MM.1S (cell line): ENCODE measurements at regions not wholly inside any gene's neighbourhood (a gene's known extent, or its start where the extent isn't known, plus 50 kb on each side); places are given as distances from the start of the nearest gene placed in this dataset.

Experiments used
- DNase-seq: peaks from one replicate; pipeline ENCODE4 v3.0.0-alpha.2; 2015
- H2AFZ ChIP-seq: fragments of 300-600 bp; sonication (generic); 2 replicates; pipeline ENCODE4 v1.6.0; 2016; ENCODE audit warnings: antibody characterized with exemption, low read length
- H3F3A ChIP-seq: fragments of 300-600 bp; sonication (generic); 2 replicates; pipeline ENCODE4 v1.6.1; 2016; ENCODE audit warnings: mild to moderate bottlenecking, antibody characterized with exemption, low read length, moderate library complexity, mixed read lengths; ENCODE audit not compliant: insufficient read depth
- H3K27ac ChIP-seq: fragments of 300-600 bp; sonication (generic); 2 replicates; pipeline ENCODE4 v1.5.1; 2016; ENCODE audit warnings: mild to moderate bottlenecking, low read length
- H3K27me3 ChIP-seq: fragments of 300-600 bp; sonication (generic); replicated peaks from 2 replicates; pipeline ENCODE4 v1.6.0; 2016; ENCODE audit warnings: low read length; ENCODE audit not compliant: insufficient read depth
- H3K36me3 ChIP-seq: fragments of 300-600 bp; sonication (generic); replicated peaks from 2 replicates; pipeline ENCODE4 v1.6.1; 2016; ENCODE audit warnings: mild to moderate bottlenecking, low read length, mixed read lengths; ENCODE audit not compliant: insufficient read depth
- H3K4me1 ChIP-seq: fragments of 300-600 bp; sonication (generic); 2 replicates; pipeline ENCODE4 v1.6.1; 2016; ENCODE audit warnings: low read length, mixed read lengths
- H3K4me2 ChIP-seq: fragments of 300-600 bp; sonication (generic); 2 replicates; pipeline ENCODE4 v1.6.0; 2016; ENCODE audit warnings: low read depth, low read length
- H3K4me3 ChIP-seq: fragments of 300-600 bp; sonication (generic); 2 replicates; pipeline ENCODE4 v1.5.1; 2016; ENCODE audit warnings: low read length, mixed read lengths
- H3K79me2 ChIP-seq: fragments of 300-600 bp; sonication (generic); 2 replicates; pipeline ENCODE4 v1.6.1; 2016; ENCODE audit warnings: mixed run types, low read length, mixed read lengths
- H3K9ac ChIP-seq: fragments of 300-600 bp; sonication (generic); 2 replicates; pipeline ENCODE4 v1.6.1; 2016; ENCODE audit warnings: low read length, mixed read lengths
- H3K9me2 ChIP-seq: fragments of 300-600 bp; sonication (generic); replicated peaks from 2 replicates; pipeline ENCODE4 v1.6.1; 2016; ENCODE audit warnings: mild to moderate bottlenecking, low read length, mixed read lengths; ENCODE audit not compliant: insufficient read depth
- H3K9me3 ChIP-seq: fragments of 300-600 bp; sonication (generic); replicated peaks from 2 replicates; pipeline ENCODE4 v1.6.1; 2016; ENCODE audit warnings: mild to moderate bottlenecking, low read length, mixed read lengths; ENCODE audit not compliant: insufficient read depth
- H4K20me1 ChIP-seq: fragments of 300-600 bp; sonication (generic); 2 replicates; pipeline ENCODE4 v1.6.1; 2016; ENCODE audit warnings: mild to moderate bottlenecking, low read length, moderate library complexity, mixed read lengths; ENCODE audit not compliant: insufficient read depth
- EZH2 ChIP-seq: fragments of 300-600 bp; sonication (generic); optimal IDR thresholded peaks from 2 replicates; pipeline ENCODE3; 2017; ENCODE audit warnings: low read depth, mild to moderate bottlenecking, antibody characterized with exemption, low read length, mixed read lengths
- EZH2phosphoT487 ChIP-seq: fragments of 300-600 bp; sonication (generic); IDR thresholded peaks from 2 replicates; pipeline ENCODE4 v1.6.1; 2018; ENCODE audit warnings: antibody characterized with exemption, low read length
- TF ChIP-seq, protein P1 (sequence below): fragments of 300-600 bp; sonication (generic); IDR thresholded peaks from 2 replicates; pipeline ENCODE4 v1.5.1; 2016; ENCODE audit warnings: antibody characterized with exemption, low read length, mixed read lengths

DNA sequence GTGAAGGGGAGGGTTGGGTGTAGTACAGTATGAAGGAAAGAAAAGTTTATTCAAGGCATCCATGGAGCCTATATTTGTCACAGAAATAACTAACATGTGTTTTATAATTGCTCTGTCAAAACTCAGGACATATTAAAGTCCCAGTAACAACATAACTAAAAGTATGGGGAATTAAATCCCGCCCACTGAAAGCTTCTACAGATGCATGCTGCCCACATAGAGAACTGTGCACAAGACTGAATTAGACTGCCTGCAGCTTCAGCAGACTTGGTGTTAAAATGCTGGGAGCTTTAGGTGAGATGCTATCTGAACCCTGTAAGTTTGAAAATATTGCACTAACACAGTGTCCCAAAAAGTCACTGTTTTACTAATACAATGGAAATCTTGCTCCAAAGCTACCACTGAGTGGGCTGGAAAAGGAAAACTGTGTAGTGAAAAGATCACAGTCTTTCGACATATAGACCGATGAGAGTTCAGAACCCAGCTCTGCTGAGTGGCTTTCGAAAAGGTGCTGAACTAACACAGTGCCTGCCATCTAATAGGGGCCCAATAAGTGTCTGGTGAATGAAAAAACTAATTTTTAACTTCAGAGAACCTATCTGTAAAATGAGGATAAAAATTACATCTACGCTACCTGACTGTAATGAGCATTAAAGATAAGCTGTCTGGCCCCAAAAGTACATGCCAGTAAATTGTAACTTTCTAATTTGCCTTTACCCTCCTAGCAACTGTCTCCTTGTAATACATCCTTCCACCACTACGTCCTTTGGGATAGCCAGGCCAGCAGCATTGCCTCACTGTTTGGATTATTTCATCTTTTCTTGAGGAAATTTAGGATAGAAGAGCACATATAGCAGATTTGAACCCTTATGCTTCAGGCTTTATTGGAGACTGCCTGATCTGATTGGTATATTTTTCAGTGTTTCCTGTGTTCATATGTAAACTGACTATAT, 237.6 kb downstream of the BCAT1 start:
- Histone ChIP-seq H3K4me3 (no peak overlapping the region), H3K27ac (no peak overlapping the region), H3K27me3 (no peaks in the 10 kb centered on the region), H2AFZ (no peak overlapping the region), H3K79me2 (no peaks in the 10 kb centered on the region), H3K9ac (no peak overlapping the region), H3F3A (no peaks in the 10 kb centered on the region), H3K9me2 (no peaks in the 10 kb centered on the region), H3K4me2 (no peak overlapping the region), H4K20me1 (no peaks in the 10 kb centered on the region), H3K36me3 (no peaks in the 10 kb centered on the region), H3K4me1 (peaks cover 8% of the 10 kb centered on the region), H3K9me3 (no peaks in the 10 kb centered on the region)
- DNase-seq, result no peak
- TF ChIP-seq EZH2phosphoT487 (no peak), EZH2 (no peak)
- TF ChIP-seq, protein P1, sequence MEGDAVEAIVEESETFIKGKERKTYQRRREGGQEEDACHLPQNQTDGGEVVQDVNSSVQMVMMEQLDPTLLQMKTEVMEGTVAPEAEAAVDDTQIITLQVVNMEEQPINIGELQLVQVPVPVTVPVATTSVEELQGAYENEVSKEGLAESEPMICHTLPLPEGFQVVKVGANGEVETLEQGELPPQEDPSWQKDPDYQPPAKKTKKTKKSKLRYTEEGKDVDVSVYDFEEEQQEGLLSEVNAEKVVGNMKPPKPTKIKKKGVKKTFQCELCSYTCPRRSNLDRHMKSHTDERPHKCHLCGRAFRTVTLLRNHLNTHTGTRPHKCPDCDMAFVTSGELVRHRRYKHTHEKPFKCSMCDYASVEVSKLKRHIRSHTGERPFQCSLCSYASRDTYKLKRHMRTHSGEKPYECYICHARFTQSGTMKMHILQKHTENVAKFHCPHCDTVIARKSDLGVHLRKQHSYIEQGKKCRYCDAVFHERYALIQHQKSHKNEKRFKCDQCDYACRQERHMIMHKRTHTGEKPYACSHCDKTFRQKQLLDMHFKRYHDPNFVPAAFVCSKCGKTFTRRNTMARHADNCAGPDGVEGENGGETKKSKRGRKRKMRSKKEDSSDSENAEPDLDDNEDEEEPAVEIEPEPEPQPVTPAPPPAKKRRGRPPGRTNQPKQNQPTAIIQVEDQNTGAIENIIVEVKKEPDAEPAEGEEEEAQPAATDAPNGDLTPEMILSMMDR, result no peak

DNA sequence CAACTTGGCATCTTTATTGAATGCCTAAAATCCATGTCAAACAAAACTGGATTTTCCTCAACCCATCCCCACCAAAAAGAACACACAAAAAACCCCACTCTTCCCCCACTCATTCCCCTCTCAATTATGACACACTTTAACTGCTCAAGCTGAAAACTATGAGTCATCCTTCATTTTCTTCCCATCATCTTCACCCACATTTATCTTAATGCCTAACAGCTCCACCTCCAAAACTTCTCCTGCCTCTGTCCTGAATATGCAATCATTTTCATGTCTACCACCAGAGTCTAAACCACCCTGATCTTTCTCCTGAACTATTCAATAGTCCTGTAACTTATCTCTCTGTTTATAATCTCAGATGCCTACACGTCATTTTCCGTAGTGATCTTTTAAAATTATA, 239.7 kb downstream of the BCAT1 start:
- Histone ChIP-seq H3K27me3 (no peaks in the 10 kb centered on the region), H4K20me1 (no peaks in the 10 kb centered on the region), H3K4me2 (no peak overlapping the region), H3K4me3 (no peak overlapping the region), H3K36me3 (no peaks in the 10 kb centered on the region), H3K9me3 (no peaks in the 10 kb centered on the region), H3K27ac (no peak overlapping the region), H3F3A (peaks cover 9% of the 10 kb centered on the region), H3K79me2 (no peaks in the 10 kb centered on the region), H2AFZ (no peak overlapping the region), H3K9me2 (no peaks in the 10 kb centered on the region), H3K4me1 (peaks cover 25% of the 10 kb centered on the region), H3K9ac (no peak overlapping the region)
- no peak for DNase-seq
- TF ChIP-seq EZH2, result no peak
- TF ChIP-seq EZH2phosphoT487, result no peak
- TF ChIP-seq, protein P1, result no peak

DNA sequence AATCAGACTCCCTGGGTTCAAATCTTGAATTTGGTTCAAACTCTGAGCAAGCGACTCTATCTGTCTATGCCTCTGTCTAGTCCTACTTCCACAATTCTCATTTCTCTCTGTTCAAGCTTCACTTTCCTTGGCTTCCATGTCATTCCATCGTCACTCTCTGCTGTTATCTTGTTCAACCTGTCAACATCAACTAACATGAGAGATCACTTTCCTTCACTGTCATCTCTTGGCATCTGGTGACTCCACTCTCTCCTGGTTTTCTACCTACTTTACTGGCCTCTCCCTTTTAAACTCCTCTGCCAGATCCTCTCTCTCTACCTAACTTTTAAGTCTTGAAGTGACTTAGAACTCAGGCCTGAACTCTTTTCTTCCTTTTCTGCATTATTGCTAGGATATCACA, 240.2 kb downstream of the BCAT1 start:
- TF ChIP-seq, protein P1, result no peak
- TF ChIP-seq EZH2, result no peak
- TF ChIP-seq EZH2phosphoT487, result no peak
- H3K9me2 ChIP-seq, result no peaks in the 10 kb centered on the region
- H2AFZ ChIP-seq, result no peak overlapping the region
- no peaks in the 10 kb centered on the region for H4K20me1 ChIP-seq
- H3K36me3 ChIP-seq, result no peaks in the 10 kb centered on the region
- peaks cover 9% of the 10 kb centered on the region for H3F3A ChIP-seq
- no peak overlapping the region for H3K27ac ChIP-seq
- no peaks in the 10 kb centered on the region for H3K79me2 ChIP-seq
- no peak for DNase-seq
- no peak overlapping the region for H3K9ac ChIP-seq
- H3K27me3 ChIP-seq, result no peaks in the 10 kb centered on the region
- H3K4me3 ChIP-seq, result no peak overlapping the region
- H3K4me1 ChIP-seq, result peaks cover 25% of the 10 kb centered on the region
- no peaks in the 10 kb centered on the region for H3K9me3 ChIP-seq
- H3K4me2 ChIP-seq, result no peak overlapping the region
